ENCODE measurements at regions not wholly inside any gene's neighbourhood (a gene's known extent, or its start where the extent isn't known, plus 50 kb on each side); places are given as distances from the start of the nearest gene placed in this dataset.

- Histone ChIP-seq H3K36me3 (ENCODE audit: control insufficient read depth in 2 of 2, extremely low read depth in 1 of 2, insufficient read depth in 1 of 2, low read length in 1 of 2) (no peaks in the 10 kb centered on the region), H3K4me3 (ENCODE audit: control insufficient read depth in 1 of 2, extremely low read depth in 1 of 2, low read length in 1 of 2) (no peak overlapping the region), H3K9me3 (no peaks in the 10 kb centered on the region), H3K4me1 (ENCODE audit: control insufficient read depth in 1 of 2, extremely low read depth in 1 of 2, insufficient read depth in 2 of 2, low read length in 2 of 2) (no peaks in the 10 kb centered on the region), H3K27me3 (replicated peaks in 1 of 2; ENCODE audit: control insufficient read depth in 2 of 2, extremely low read depth in 1 of 2, insufficient read depth in 2 of 2, low read length in 1 of 2) (no peaks in the 10 kb centered on the region), H3K27ac (ENCODE audit: low read length) (no peak overlapping the region)
- no peaks in the 10 kb centered on the region for H3K27me3 Mint-ChIP-seq
- ATAC-seq (replicated peaks in 1 of 4) (no peak), DNase-seq (no peak)
- no peak overlapping the region for H3K4me3 Mint-ChIP-seq
- no peaks in the 10 kb centered on the region for H3K4me1 Mint-ChIP-seq
- 100% methylated on average over 2 of the region's 4 CpGs for WGBS (ENCODE audit: insufficient coverage)
- H3K9me3 Mint-ChIP-seq, result peaks cover 0 to 4% (median 3%) of the 10 kb centered on the region in 3 donors
- no peak overlapping the region for H3K27ac Mint-ChIP-seq
- CTCF ChIA-PET, result interaction anchor here in 1 of 2 donors (0.5 kb wide), 1 partner anchor 292 kb away, joined by 3 read pairs; no protein-coding TSS in a partner anchor
- POLR2A ChIA-PET, result no interaction called here
- no peaks in the 10 kb centered on the region for H3K36me3 Mint-ChIP-seq
Measured at GRCh38 chr1:71203241-71203640, 122.4 kb upstream of the ZRANB2 start.

GRCh38 chr1:71200503-71200902, 119.7 kb upstream of the ZRANB2 start:
- ATAC-seq (replicated peaks in 1 of 4) (no peak), DNase-seq (no peak)
- H3K4me3 Mint-ChIP-seq, result no peak overlapping the region
- CTCF ChIA-PET, result no interaction called here
- no peaks in the 10 kb centered on the region for H3K36me3 ChIP-seq (ENCODE audit: control insufficient read depth in 2 of 2, extremely low read depth in 1 of 2, insufficient read depth in 1 of 2, low read length in 1 of 2)
- no peaks in the 10 kb centered on the region for H3K36me3 Mint-ChIP-seq
- H3K4me3 ChIP-seq (ENCODE audit: control insufficient read depth in 1 of 2, extremely low read depth in 1 of 2, low read length in 1 of 2), result no peak overlapping the region
- no peaks in the 10 kb centered on the region for H3K4me1 Mint-ChIP-seq
- H3K27ac ChIP-seq (ENCODE audit: low read length), result no peak overlapping the region
- no peaks in the 10 kb centered on the region for H3K9me3 ChIP-seq
- no peaks in the 10 kb centered on the region for H3K27me3 ChIP-seq (replicated peaks in 1 of 2; ENCODE audit: control insufficient read depth in 2 of 2, extremely low read depth in 1 of 2, insufficient read depth in 2 of 2, low read length in 1 of 2)
- no peak overlapping the region for H3K27ac Mint-ChIP-seq
- peaks cover 0 to 5% (median 4%) of the 10 kb centered on the region in 3 donors for H3K9me3 Mint-ChIP-seq
- no peaks in the 10 kb centered on the region for H3K4me1 ChIP-seq (ENCODE audit: control insufficient read depth in 1 of 2, extremely low read depth in 1 of 2, insufficient read depth in 2 of 2, low read length in 2 of 2)
- POLR2A ChIA-PET, result no interaction called here
- peaks cover 0 to 6% of the 10 kb centered on the region in 2 donors for H3K27me3 Mint-ChIP-seq

- Histone ChIP-seq H3K4me3 (ENCODE audit: control insufficient read depth in 1 of 2, extremely low read depth in 1 of 2, low read length in 1 of 2) (no peak overlapping the region), H3K9me3 (no peaks in the 10 kb centered on the region), H3K27ac (ENCODE audit: low read length) (no peak overlapping the region), H3K4me1 (ENCODE audit: control insufficient read depth in 1 of 2, extremely low read depth in 1 of 2, insufficient read depth in 2 of 2, low read length in 2 of 2) (no peaks in the 10 kb centered on the region), H3K27me3 (replicated peaks in 1 of 2; ENCODE audit: control insufficient read depth in 2 of 2, extremely low read depth in 1 of 2, insufficient read depth in 2 of 2, low read length in 1 of 2) (no peaks in the 10 kb centered on the region), H3K36me3 (ENCODE audit: control insufficient read depth in 2 of 2, extremely low read depth in 1 of 2, insufficient read depth in 1 of 2, low read length in 1 of 2) (no peaks in the 10 kb centered on the region)
- ChIA-PET POLR2A (no interaction called here), CTCF (no interaction called here)
- Mint-ChIP-seq H3K9me3 (peaks cover 0 to 4% (median 0%) of the 10 kb centered on the region in 3 donors), H3K36me3 (no peaks in the 10 kb centered on the region), H3K4me3 (no peak overlapping the region), H3K27me3 (peaks cover 0 to 9% of the 10 kb centered on the region in 2 donors), H3K27ac (no peak overlapping the region), H3K4me1 (no peaks in the 10 kb centered on the region)
- DNase-seq (no peak), ATAC-seq (replicated peaks in 1 of 4) (no peak)
Measured at GRCh38 chr1:71196685-71197084, 115.8 kb upstream of the ZRANB2 start.

GRCh38 chr1:71193153-71193552, 112.3 kb upstream of the ZRANB2 start:
- 92% methylated on average over 1 of the region's 1 CpG for WGBS (ENCODE audit: insufficient coverage)
- Mint-ChIP-seq H3K9me3 (peaks cover 3 to 17% (median 15%) of the 10 kb centered on the region in 3 donors), H3K27ac (no peak overlapping the region), H3K4me3 (no peak overlapping the region), H3K27me3 (peaks cover 0 to 9% of the 10 kb centered on the region in 2 donors), H3K4me1 (no peaks in the 10 kb centered on the region), H3K36me3 (no peaks in the 10 kb centered on the region)
- POLR2A ChIA-PET, result no interaction called here
- Histone ChIP-seq H3K4me1 (ENCODE audit: control insufficient read depth in 1 of 2, extremely low read depth in 1 of 2, insufficient read depth in 2 of 2, low read length in 2 of 2) (no peaks in the 10 kb centered on the region), H3K36me3 (ENCODE audit: control insufficient read depth in 2 of 2, extremely low read depth in 1 of 2, insufficient read depth in 1 of 2, low read length in 1 of 2) (no peaks in the 10 kb centered on the region), H3K27me3 (replicated peaks in 1 of 2; ENCODE audit: control insufficient read depth in 2 of 2, extremely low read depth in 1 of 2, insufficient read depth in 2 of 2, low read length in 1 of 2) (no peaks in the 10 kb centered on the region), H3K27ac (ENCODE audit: low read length) (no peak overlapping the region), H3K9me3 (no peaks in the 10 kb centered on the region), H3K4me3 (ENCODE audit: control insufficient read depth in 1 of 2, extremely low read depth in 1 of 2, low read length in 1 of 2) (no peak overlapping the region)
- ATAC-seq (replicated peaks in 1 of 4) (no peak), DNase-seq (no peak)
- CTCF ChIA-PET, result no interaction called here

- H3K27ac Mint-ChIP-seq, result no peak overlapping the region
- no peaks in the 10 kb centered on the region for H3K4me1 Mint-ChIP-seq
- WGBS (ENCODE audit: insufficient coverage), result no CpG with 5 or more reads among the region's 1 CpG
- ATAC-seq (replicated peaks in 1 of 4) (no peak), DNase-seq (no peak)
- peaks cover 4 to 19% (median 16%) of the 10 kb centered on the region in 3 donors for H3K9me3 Mint-ChIP-seq
- H3K9me3 ChIP-seq, result no peaks in the 10 kb centered on the region
- no peak overlapping the region for H3K4me3 ChIP-seq (ENCODE audit: control insufficient read depth in 1 of 2, extremely low read depth in 1 of 2, low read length in 1 of 2)
- H3K27ac ChIP-seq (ENCODE audit: low read length), result no peak overlapping the region
- H3K4me3 Mint-ChIP-seq, result no peak overlapping the region
- no peaks in the 10 kb centered on the region for H3K4me1 ChIP-seq (ENCODE audit: control insufficient read depth in 1 of 2, extremely low read depth in 1 of 2, insufficient read depth in 2 of 2, low read length in 2 of 2)
- ChIA-PET CTCF (no interaction called here), POLR2A (no interaction called here)
- no peaks in the 10 kb centered on the region for H3K36me3 Mint-ChIP-seq
- peaks cover 0 to 6% of the 10 kb centered on the region in 2 donors for H3K27me3 Mint-ChIP-seq
- H3K27me3 ChIP-seq (replicated peaks in 1 of 2; ENCODE audit: control insufficient read depth in 2 of 2, extremely low read depth in 1 of 2, insufficient read depth in 2 of 2, low read length in 1 of 2), result no peaks in the 10 kb centered on the region
- no peaks in the 10 kb centered on the region for H3K36me3 ChIP-seq (ENCODE audit: control insufficient read depth in 2 of 2, extremely low read depth in 1 of 2, insufficient read depth in 1 of 2, low read length in 1 of 2)
Measured at GRCh38 chr1:71191520-71191919, 110.7 kb upstream of the ZRANB2 start.

GRCh38 chr1:71190843-71191242, 110.0 kb upstream of the ZRANB2 start:
- H3K27ac Mint-ChIP-seq, result no peak overlapping the region
- ChIA-PET POLR2A (no interaction called here), CTCF (no interaction called here)
- Histone ChIP-seq H3K4me1 (ENCODE audit: control insufficient read depth in 1 of 2, extremely low read depth in 1 of 2, insufficient read depth in 2 of 2, low read length in 2 of 2) (no peaks in the 10 kb centered on the region), H3K4me3 (ENCODE audit: control insufficient read depth in 1 of 2, extremely low read depth in 1 of 2, low read length in 1 of 2) (no peak overlapping the region), H3K36me3 (ENCODE audit: control insufficient read depth in 2 of 2, extremely low read depth in 1 of 2, insufficient read depth in 1 of 2, low read length in 1 of 2) (no peaks in the 10 kb centered on the region), H3K27ac (ENCODE audit: low read length) (no peak overlapping the region), H3K27me3 (replicated peaks in 1 of 2; ENCODE audit: control insufficient read depth in 2 of 2, extremely low read depth in 1 of 2, insufficient read depth in 2 of 2, low read length in 1 of 2) (no peaks in the 10 kb centered on the region), H3K9me3 (no peaks in the 10 kb centered on the region)
- no CpG with 5 or more reads among the region's 5 CpGs for WGBS (ENCODE audit: insufficient coverage)
- no peak overlapping the region for H3K4me3 Mint-ChIP-seq
- H3K4me1 Mint-ChIP-seq, result no peaks in the 10 kb centered on the region
- peaks cover 4 to 19% (median 17%) of the 10 kb centered on the region in 3 donors for H3K9me3 Mint-ChIP-seq
- peaks cover 0 to 6% of the 10 kb centered on the region in 2 donors for H3K27me3 Mint-ChIP-seq
- ATAC-seq (replicated peaks in 1 of 4) (no peak), DNase-seq (no peak)
- no peaks in the 10 kb centered on the region for H3K36me3 Mint-ChIP-seq

GRCh38 chr1:71184410-71184809, 103.6 kb upstream of the ZRANB2 start:
- 90% methylated on average over 4 of the region's 6 CpGs for WGBS (ENCODE audit: insufficient coverage)
- no peak for DNase-seq
- CTCF ChIA-PET, result no interaction called here
- peaks cover 15 to 27% (median 20%) of the 10 kb centered on the region in 3 donors for H3K9me3 Mint-ChIP-seq
- no peak overlapping the region for H3K4me3 Mint-ChIP-seq
- ATAC-seq (replicated peaks in 1 of 4), result no peak
- H3K36me3 ChIP-seq (ENCODE audit: control insufficient read depth in 2 of 2, extremely low read depth in 1 of 2, insufficient read depth in 1 of 2, low read length in 1 of 2), result no peaks in the 10 kb centered on the region
- H3K27me3 Mint-ChIP-seq, result no peaks in the 10 kb centered on the region
- no peak overlapping the region for H3K4me3 ChIP-seq (ENCODE audit: control insufficient read depth in 1 of 2, extremely low read depth in 1 of 2, low read length in 1 of 2)
- H3K4me1 ChIP-seq (ENCODE audit: control insufficient read depth in 1 of 2, extremely low read depth in 1 of 2, insufficient read depth in 2 of 2, low read length in 2 of 2), result no peaks in the 10 kb centered on the region
- H3K9me3 ChIP-seq, result no peaks in the 10 kb centered on the region
- H3K27ac Mint-ChIP-seq, result no peak overlapping the region
- H3K36me3 Mint-ChIP-seq, result no peaks in the 10 kb centered on the region
- no peaks in the 10 kb centered on the region for H3K27me3 ChIP-seq (replicated peaks in 1 of 2; ENCODE audit: control insufficient read depth in 2 of 2, extremely low read depth in 1 of 2, insufficient read depth in 2 of 2, low read length in 1 of 2)
- POLR2A ChIA-PET, result no interaction called here
- H3K4me1 Mint-ChIP-seq, result no peaks in the 10 kb centered on the region
- H3K27ac ChIP-seq (ENCODE audit: low read length), result no peak overlapping the region

Measured in T-cell (primary cell).